ENCODE measurements at regions not wholly inside any gene's neighbourhood (a gene's known extent, or its start where the extent isn't known, plus 50 kb on each side); places are given as distances from the start of the nearest gene placed in this dataset.

DNA sequence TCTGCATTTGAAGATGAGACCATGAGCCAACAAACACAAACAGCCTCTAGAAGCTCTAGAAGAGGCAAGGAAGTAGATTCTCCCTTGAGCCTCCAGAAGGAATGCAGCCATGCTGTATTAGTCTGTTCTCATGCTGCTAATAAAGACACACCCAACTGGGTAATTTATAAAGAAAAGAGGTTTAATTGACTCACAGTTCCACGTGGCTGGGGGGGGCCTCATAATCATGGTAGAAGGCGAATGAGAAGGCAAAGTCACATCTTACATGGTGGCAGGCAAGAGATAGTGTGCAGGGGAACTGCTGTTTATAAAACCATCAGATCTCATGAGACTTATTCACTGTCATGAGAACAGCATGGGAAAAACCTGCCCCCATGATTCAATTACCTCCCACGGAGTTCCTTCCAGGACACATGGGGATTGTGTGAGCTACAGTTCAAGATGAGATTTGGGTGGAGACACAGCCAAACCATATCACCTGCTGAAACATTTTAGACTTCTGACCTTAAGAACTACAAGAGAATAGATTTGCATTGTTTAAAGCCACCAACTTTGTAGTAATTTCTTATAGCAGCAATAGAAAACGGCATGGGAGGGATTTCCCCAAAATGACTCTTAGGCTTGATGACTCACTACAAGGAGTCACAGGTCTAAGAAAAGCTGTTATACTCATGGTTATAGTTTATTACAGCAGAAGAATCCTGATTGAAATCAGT, 284.4 kb upstream of the SFRP2 start:
- H2AFZ ChIP-seq (ENCODE audit: low read depth, low read length), result no peak overlapping the region
- H3K27me3 Mint-ChIP-seq (ENCODE audit: low read depth, unreplicated experiment), result no peaks in the 10 kb centered on the region

DNA sequence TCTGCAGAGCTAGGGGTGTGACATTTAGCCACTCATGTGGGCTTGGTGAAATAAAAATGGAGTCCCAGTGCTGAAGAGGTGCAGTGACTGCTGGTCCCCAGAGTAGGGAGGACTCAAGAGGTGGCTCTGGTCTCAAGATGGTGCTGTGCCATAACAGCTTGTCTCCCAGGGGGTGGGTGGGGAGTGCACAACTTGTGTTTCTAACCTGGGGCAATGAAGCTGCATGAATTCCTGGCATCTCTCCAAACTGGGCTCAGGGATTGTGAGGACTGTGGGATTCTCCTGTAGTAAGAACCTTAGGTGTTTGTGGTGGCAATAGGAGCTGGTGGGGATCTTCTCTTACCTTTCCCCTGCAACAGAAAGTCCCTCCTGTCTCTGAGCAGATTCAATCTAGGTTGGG, 278.9 kb upstream of the SFRP2 start:
- DNase-seq (ENCODE audit: low read depth) (no peak), FAIRE-seq (no peak)
- Histone ChIP-seq H2AFZ (ENCODE audit: low read depth, low read length) (no peak overlapping the region), H3K27me3 (ENCODE audit: insufficient read depth, low read length) (no peaks in the 10 kb centered on the region), H3K9me3 (ENCODE audit: insufficient read depth, low read depth, low read length) (no peaks in the 10 kb centered on the region), H3K27ac (ENCODE audit: low read depth, low read length) (no peak overlapping the region), H3K4me2 (ENCODE audit: low read length) (no peak overlapping the region), H3K9ac (ENCODE audit: low read length) (no peak overlapping the region), H3K4me3 (ENCODE audit: insufficient read depth, low read depth, low read length) (no peak overlapping the region), H4K20me1 (ENCODE audit: insufficient read depth, low read length) (no peaks in the 10 kb centered on the region), H3K4me1 (ENCODE audit: insufficient read depth, low read length) (no peaks in the 10 kb centered on the region), H3K36me3 (ENCODE audit: insufficient read depth, low read length) (no peaks in the 10 kb centered on the region), H3K79me2 (ENCODE audit: insufficient read depth, low read length) (no peaks in the 10 kb centered on the region)
- no peak for TF ChIP-seq EZH2 (IDR thresholded peaks at IDR 0.05; ENCODE audit: insufficient read depth, low read length)
- TF ChIP-seq, protein P1, sequence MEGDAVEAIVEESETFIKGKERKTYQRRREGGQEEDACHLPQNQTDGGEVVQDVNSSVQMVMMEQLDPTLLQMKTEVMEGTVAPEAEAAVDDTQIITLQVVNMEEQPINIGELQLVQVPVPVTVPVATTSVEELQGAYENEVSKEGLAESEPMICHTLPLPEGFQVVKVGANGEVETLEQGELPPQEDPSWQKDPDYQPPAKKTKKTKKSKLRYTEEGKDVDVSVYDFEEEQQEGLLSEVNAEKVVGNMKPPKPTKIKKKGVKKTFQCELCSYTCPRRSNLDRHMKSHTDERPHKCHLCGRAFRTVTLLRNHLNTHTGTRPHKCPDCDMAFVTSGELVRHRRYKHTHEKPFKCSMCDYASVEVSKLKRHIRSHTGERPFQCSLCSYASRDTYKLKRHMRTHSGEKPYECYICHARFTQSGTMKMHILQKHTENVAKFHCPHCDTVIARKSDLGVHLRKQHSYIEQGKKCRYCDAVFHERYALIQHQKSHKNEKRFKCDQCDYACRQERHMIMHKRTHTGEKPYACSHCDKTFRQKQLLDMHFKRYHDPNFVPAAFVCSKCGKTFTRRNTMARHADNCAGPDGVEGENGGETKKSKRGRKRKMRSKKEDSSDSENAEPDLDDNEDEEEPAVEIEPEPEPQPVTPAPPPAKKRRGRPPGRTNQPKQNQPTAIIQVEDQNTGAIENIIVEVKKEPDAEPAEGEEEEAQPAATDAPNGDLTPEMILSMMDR (IDR thresholded peaks at IDR 0.05; ENCODE audit: insufficient read depth, low read depth, low read length), result no peak
- H3K27me3 Mint-ChIP-seq (ENCODE audit: low read depth, unreplicated experiment), result no peaks in the 10 kb centered on the region
- peaks cover 19% of the 10 kb centered on the region for H3K9me3 Mint-ChIP-seq (ENCODE audit: unreplicated experiment)
- H3K4me1 Mint-ChIP-seq (ENCODE audit: low read depth, unreplicated experiment), result peaks cover under 1% of the 10 kb centered on the region
- peaks cover 7% of the 10 kb centered on the region for H3K36me3 Mint-ChIP-seq (ENCODE audit: low read depth, unreplicated experiment)
- no peak overlapping the region for H3K27ac Mint-ChIP-seq (ENCODE audit: unreplicated experiment)
- H3K4me3 Mint-ChIP-seq (ENCODE audit: unreplicated experiment), result no peak overlapping the region

More for the DNA sequence above, 284.4 kb upstream of the SFRP2 start:
- FAIRE-seq (no peak), DNase-seq (ENCODE audit: low read depth) (peak; percentile 66)
- Mint-ChIP-seq H3K9me3 (ENCODE audit: unreplicated experiment) (peaks cover 7% of the 10 kb centered on the region), H3K4me1 (ENCODE audit: low read depth, unreplicated experiment) (peaks cover 8% of the 10 kb centered on the region), H3K36me3 (ENCODE audit: low read depth, unreplicated experiment) (peaks cover 5% of the 10 kb centered on the region), H3K4me3 (ENCODE audit: unreplicated experiment) (no peak overlapping the region), H3K27ac (ENCODE audit: unreplicated experiment) (no peak overlapping the region)
- TF ChIP-seq EZH2 (IDR thresholded peaks at IDR 0.05; ENCODE audit: insufficient read depth, low read length), result no peak
- TF ChIP-seq, protein P1 (IDR thresholded peaks at IDR 0.05; ENCODE audit: insufficient read depth, low read depth, low read length), result no peak
- H3K4me2 ChIP-seq (ENCODE audit: low read length), result no peak overlapping the region
- H3K9me3 ChIP-seq (ENCODE audit: insufficient read depth, low read depth, low read length), result peaks cover 2% of the 10 kb centered on the region
- no peaks in the 10 kb centered on the region for H4K20me1 ChIP-seq (ENCODE audit: insufficient read depth, low read length)
- H3K9ac ChIP-seq (ENCODE audit: low read length), result no peak overlapping the region
- H3K36me3 ChIP-seq (ENCODE audit: insufficient read depth, low read length), result no peaks in the 10 kb centered on the region
- H3K4me3 ChIP-seq (ENCODE audit: insufficient read depth, low read depth, low read length), result no peak overlapping the region
- H3K4me1 ChIP-seq (ENCODE audit: insufficient read depth, low read length), result no peaks in the 10 kb centered on the region
- no peaks in the 10 kb centered on the region for H3K27me3 ChIP-seq (ENCODE audit: insufficient read depth, low read length)
- H3K27ac ChIP-seq (ENCODE audit: low read depth, low read length), result peak overlapping the region; percentile 61
- H3K79me2 ChIP-seq (ENCODE audit: insufficient read depth, low read length), result no peaks in the 10 kb centered on the region

DNA sequence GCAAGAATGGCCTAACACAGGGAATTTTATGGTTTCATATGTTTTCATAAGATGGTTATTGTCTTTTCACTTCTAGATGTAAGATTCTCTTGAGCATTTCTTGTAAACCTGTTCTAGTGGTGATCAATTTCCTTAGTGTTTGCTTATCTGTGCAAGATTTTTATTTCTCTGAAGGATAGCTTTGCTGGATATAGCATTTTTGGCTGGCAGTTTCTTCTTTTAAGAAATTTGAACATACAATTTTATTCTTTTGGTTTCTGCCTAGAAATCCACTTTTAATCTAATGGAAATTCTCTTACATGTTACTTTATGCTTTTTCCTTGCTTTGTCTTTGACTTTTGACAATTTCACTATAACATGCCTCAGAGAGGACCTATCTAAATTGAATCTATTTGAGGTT, 276.5 kb upstream of the SFRP2 start:
- Mint-ChIP-seq H3K27ac (ENCODE audit: unreplicated experiment) (no peak overlapping the region), H3K4me1 (ENCODE audit: low read depth, unreplicated experiment) (no peaks in the 10 kb centered on the region), H3K9me3 (ENCODE audit: unreplicated experiment) (peaks cover 14% of the 10 kb centered on the region), H3K27me3 (ENCODE audit: low read depth, unreplicated experiment) (no peaks in the 10 kb centered on the region), H3K36me3 (ENCODE audit: low read depth, unreplicated experiment) (peaks cover 4% of the 10 kb centered on the region), H3K4me3 (ENCODE audit: unreplicated experiment) (no peak overlapping the region)
- Histone ChIP-seq H3K27ac (ENCODE audit: low read depth, low read length) (no peak overlapping the region), H3K27me3 (ENCODE audit: insufficient read depth, low read length) (no peaks in the 10 kb centered on the region), H3K9me3 (ENCODE audit: insufficient read depth, low read depth, low read length) (no peaks in the 10 kb centered on the region), H3K4me3 (ENCODE audit: insufficient read depth, low read depth, low read length) (no peak overlapping the region), H3K4me1 (ENCODE audit: insufficient read depth, low read length) (no peaks in the 10 kb centered on the region), H4K20me1 (ENCODE audit: insufficient read depth, low read length) (no peaks in the 10 kb centered on the region), H2AFZ (ENCODE audit: low read depth, low read length) (no peak overlapping the region), H3K36me3 (ENCODE audit: insufficient read depth, low read length) (no peaks in the 10 kb centered on the region), H3K9ac (ENCODE audit: low read length) (no peak overlapping the region), H3K79me2 (ENCODE audit: insufficient read depth, low read length) (no peaks in the 10 kb centered on the region), H3K4me2 (ENCODE audit: low read length) (no peak overlapping the region)
- FAIRE-seq (no peak), DNase-seq (ENCODE audit: low read depth) (no peak)
- TF ChIP-seq EZH2 (IDR thresholded peaks at IDR 0.05; ENCODE audit: insufficient read depth, low read length), result no peak
- TF ChIP-seq, protein P1 (IDR thresholded peaks at IDR 0.05; ENCODE audit: insufficient read depth, low read depth, low read length), result no peak
